ENCODE measurements at regions not wholly inside any gene's neighbourhood (a gene's known extent, or its start where the extent isn't known, plus 50 kb on each side); places are given as distances from the start of the nearest gene placed in this dataset.
A peak's percentile ranks its signal among the peaks of the same experiment; 100 is the strongest.

GRCh38 chr6:169140986-169141495 lies 112.6 kb downstream of the THBS2 start:
- DNase-seq (ENCODE audit: low spot score) = no peak
- WGBS = 86% methylated on average over 11 of the region's 11 CpGs
- no peaks in the 10 kb centered on the region for H3K27me3 ChIP-seq (ENCODE audit: control insufficient read depth in 4 of 4, insufficient read depth in 4 of 4, low read length in 3 of 4)
- H3K4me1 ChIP-seq (ENCODE audit: control insufficient read depth in 4 of 4, insufficient read depth in 4 of 4, low read length in 3 of 4) = no peaks in the 10 kb centered on the region
- no peaks in the 10 kb centered on the region for H3K9me3 ChIP-seq (ENCODE audit: control insufficient read depth in 4 of 4, low read length in 3 of 4)
- TF ChIP-seq SP1 (IDR thresholded peaks at IDR 0.05) = no peak
- TF ChIP-seq TAF1 (conservative IDR thresholded peaks at IDR 0.05) = no peak
- no peak for TF ChIP-seq JUND (IDR thresholded peaks at IDR 0.05)
- no peak for TF ChIP-seq HNF4A (conservative IDR thresholded peaks at IDR 0.05)
- TF ChIP-seq RAD21 (IDR thresholded peaks at IDR 0.05) = no peak
- TF ChIP-seq, protein P1, sequence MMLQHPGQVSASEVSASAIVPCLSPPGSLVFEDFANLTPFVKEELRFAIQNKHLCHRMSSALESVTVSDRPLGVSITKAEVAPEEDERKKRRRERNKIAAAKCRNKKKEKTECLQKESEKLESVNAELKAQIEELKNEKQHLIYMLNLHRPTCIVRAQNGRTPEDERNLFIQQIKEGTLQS (IDR thresholded peaks at IDR 0.05) = no peak
- no peak for TF ChIP-seq REST (IDR thresholded peaks at IDR 0.05)
- no peak for TF ChIP-seq FOXA1 (IDR thresholded peaks at IDR 0.05)
- H3K27ac ChIP-seq (ENCODE audit: low read depth in 1 of 2, low read length in 2 of 2) = peak overlapping the region; percentile 55 to 59
- H3K36me3 ChIP-seq (ENCODE audit: control insufficient read depth in 4 of 4, insufficient read depth in 3 of 4, low read depth in 1 of 4, low read length in 3 of 4) = no peaks in the 10 kb centered on the region
- no peak overlapping the region for H3K9ac ChIP-seq (ENCODE audit: low read depth in 1 of 2, low read length in 2 of 2)
- H3K4me3 ChIP-seq (ENCODE audit: low read depth in 1 of 3, low read length in 3 of 3) = no peak overlapping the region

DNA sequence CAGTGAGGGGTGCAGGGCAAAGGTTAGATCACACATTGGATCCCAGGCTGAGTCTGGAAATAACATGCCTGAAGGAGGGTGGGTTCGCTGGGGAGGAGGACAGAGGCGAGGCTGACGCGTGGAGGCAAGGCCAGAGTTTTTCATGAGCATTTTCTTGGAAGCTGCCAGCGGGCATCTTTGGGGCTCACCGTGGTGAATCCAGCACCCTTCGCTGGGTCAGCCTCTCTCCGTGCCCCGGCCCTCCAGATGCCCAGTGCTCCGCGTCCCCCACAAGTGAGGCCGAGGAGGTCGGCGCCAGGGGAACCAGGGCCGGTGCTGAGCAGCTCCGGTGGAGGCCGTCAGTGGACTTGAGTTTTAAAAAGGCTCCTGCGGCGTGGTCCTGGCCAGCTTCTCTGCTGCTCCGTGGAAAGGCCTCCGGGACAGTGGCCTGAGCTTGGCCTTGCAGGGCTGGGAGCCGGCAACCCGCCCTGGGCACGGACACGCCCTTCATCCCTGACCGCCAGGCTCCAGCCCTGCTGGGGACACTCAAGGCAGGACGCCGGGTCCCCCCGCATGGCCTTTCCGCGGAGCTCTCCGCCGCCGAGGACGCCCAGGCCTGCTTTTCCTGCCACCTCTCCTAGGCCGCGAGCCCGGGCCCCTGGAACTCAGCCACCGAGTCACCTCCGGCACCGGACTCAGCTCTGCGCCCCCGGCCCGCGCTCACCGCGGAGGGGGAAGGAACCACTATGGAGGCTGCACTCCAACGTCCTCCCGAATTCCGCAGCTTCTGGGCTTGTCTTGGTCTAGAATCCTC lies 114.3 kb downstream of the THBS2 start:
- Histone ChIP-seq H3K36me3 (ENCODE audit: control insufficient read depth in 4 of 4, insufficient read depth in 3 of 4, low read depth in 1 of 4, low read length in 3 of 4) (no peaks in the 10 kb centered on the region), H3K9ac (ENCODE audit: low read depth in 1 of 2, low read length in 2 of 2) (no peak overlapping the region), H3K4me1 (ENCODE audit: control insufficient read depth in 4 of 4, insufficient read depth in 4 of 4, low read length in 3 of 4) (no peaks in the 10 kb centered on the region), H3K9me3 (ENCODE audit: control insufficient read depth in 4 of 4, low read length in 3 of 4) (no peaks in the 10 kb centered on the region), H3K27me3 (ENCODE audit: control insufficient read depth in 4 of 4, insufficient read depth in 4 of 4, low read length in 3 of 4) (no peaks in the 10 kb centered on the region), H3K27ac (ENCODE audit: low read depth in 1 of 2, low read length in 2 of 2) (no peak overlapping the region), H3K4me3 (ENCODE audit: low read depth in 1 of 3, low read length in 3 of 3) (no peak overlapping the region)
- no peak for DNase-seq (ENCODE audit: low spot score)
- TF ChIP-seq YY1 (IDR thresholded peaks at IDR 0.05) = no peak
- TF ChIP-seq EGR1 (IDR thresholded peaks at IDR 0.05; ENCODE audit: low read depth in 2 of 2) = no peak
- no peak for TF ChIP-seq FOXA2 (IDR thresholded peaks at IDR 0.05)
- no peak for TF ChIP-seq FOXA1 (IDR thresholded peaks at IDR 0.05)
- no peak for TF ChIP-seq RXRA (IDR thresholded peaks at IDR 0.05)
- TF ChIP-seq HNF4G (IDR thresholded peaks at IDR 0.05) = no peak
- TF ChIP-seq, protein P1 (IDR thresholded peaks at IDR 0.05) = no peak
- no peak for TF ChIP-seq GABPA (IDR thresholded peaks at IDR 0.05 in 1 of 2, conservative IDR thresholded peaks at IDR 0.05 in 1 of 2)
- TF ChIP-seq JUND (IDR thresholded peaks at IDR 0.05) = no peak
- 93% methylated on average over 50 of the region's 50 CpGs for WGBS

Data from liver (tissue), 7 donors.